ENCODE measurements at regions not wholly inside any gene's neighbourhood (a gene's known extent, or its start where the extent isn't known, plus 50 kb on each side); places are given as distances from the start of the nearest gene placed in this dataset.

DNA sequence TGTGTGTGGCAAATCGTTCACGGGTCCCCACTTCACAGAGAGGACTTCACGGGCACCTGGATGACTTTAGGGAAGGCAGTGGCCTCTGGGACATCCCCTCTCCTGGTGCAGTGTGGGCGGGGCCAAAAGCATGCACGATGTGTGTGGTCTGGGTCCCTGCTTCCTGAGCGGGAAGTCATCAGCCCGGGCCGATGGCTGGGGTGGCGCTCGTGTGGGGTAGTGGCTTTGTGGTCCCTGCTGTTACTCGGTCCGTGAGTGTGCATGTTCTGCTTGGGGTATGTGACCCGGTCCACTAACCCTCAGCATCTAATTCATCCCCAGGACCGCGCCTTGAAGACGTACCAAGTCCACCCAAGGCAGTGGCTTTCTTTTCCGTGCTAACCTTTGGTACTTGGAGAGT lies 142.5 kb upstream of the RTL1 start:
- DNase-seq (ENCODE audit: low spot score) = no peak

DNA sequence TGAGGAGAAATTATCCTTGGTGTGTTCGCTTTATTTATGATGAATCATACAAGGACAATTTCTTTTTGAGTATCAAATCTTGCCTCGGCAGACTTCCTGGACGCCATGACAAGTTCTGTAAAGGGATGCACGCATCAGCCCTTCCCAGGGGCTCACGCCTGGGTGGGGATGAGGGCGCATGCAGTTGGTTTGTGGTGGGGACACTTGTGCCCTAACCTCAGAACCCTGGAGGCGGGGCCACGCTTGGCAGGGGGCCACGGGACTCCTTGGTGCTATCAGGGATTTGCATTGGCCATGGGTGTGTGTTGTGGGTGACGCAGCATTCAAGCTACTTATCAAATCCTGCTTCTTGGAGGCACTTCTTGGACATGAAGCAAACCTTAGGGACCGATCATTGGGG lies 143.8 kb upstream of the RTL1 start:
- no peak for DNase-seq (ENCODE audit: low spot score)

DNA sequence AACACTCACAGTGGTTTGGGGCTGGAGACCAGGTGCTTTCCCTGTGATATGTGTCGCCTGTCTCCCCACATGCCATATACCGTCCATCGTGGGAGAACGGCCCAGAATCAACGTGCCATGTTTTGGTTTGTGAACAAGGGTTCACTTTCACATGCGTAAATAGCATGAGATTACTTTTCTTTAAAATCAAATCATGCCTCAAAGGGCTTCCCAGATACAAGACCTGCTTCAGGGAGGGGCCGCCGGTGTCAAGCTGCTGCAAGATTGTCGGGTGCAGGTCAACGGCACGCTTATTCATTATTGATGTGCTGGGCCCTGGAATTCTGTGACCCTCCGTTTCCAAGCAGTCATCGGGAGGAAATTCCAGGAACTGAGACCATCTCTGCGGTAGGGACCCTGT lies 145.2 kb upstream of the RTL1 start:
- no peak for DNase-seq (ENCODE audit: low spot score)

DNA sequence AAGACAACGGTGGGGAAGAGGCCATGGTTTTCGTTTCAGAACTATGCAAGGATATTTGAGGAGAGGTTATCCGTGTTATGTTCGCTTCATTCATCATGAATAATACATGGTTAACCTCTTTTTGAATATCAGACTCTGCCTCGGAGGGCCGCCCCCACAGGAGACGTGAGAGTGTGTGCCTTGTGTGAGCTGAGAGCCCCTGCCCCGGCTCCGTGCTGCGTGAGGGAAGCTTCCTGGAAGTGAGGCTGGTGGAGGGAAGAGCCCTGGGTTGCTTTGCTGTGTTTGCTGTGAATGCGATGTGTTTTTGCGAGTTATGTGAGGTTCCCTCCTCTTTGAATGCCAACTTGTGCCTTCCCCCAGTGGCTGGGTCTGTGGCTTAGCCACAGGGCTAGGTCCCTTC lies 146.0 kb upstream of the RTL1 start:
- DNase-seq (ENCODE audit: low spot score) = no peak

DNA sequence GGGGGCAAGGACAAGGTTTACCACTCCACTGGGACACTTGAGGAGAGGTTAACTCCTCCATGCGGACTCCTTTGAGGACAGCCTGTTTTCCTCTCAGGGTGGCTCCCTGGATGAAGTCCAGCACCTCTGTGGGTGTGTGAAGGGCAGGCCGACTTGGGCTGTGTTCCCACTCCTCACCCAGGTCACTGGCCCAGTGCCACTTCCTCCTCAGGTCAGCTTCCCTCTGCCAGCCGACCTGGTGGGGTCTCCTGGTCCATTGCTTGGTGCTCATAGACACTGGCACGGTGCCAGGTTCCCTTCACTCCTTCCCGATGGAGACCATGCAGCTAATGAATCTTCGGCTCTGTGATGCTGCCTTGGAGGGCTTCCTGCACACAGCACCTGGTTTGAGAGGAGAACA lies 146.4 kb upstream of the RTL1 start:
- no peak for DNase-seq (ENCODE audit: low spot score)

DNA sequence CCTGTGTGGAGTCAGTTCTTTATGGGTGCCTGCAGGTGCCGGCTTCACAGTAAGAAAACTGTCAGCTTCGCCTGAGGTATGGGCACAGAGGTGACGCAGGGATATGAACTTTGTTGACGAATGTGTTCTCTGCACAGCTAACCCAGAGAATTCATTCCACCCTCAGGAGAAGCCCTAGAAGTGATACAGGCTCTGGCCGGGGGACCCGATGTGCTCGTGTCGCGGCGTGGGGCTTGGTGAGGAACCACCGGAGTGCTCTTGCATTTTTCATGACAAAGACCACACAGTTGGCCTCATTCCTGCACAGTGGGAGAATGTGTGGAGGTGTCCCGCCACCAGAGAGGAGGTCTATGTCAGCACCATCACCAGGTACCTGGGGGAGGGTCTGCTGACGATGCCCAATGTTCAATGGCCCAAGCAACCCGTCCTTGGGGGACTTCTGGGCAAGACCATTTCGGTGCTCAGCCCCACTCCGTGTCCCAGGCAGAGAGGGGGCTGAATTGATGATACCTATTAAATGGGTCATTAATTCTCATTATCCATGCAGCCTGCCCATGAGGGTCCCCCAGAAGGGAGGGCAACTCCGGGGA lies 147.5 kb upstream of the RTL1 start:
- DNase-seq (ENCODE audit: low spot score) = no peak

DNA sequence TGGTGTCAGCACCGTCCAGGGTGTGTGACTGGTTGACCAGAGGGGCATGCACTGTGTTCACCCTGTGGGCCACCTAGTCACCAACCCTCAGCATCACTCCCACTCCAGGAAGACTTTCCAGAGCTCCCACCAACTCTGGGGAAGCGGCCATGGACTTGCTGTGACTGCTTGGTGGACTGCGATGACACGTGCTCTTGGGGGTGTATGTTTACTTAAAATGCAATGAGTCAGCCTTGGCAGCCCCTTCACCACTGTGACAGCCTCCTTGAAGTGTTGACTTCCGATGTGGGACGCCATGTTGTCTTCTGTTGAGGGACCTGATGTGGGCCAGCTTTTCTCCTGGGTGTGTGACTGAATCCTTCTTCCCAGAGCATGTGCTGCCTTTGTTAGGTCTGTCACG lies 151.1 kb upstream of the RTL1 start:
- DNase-seq (ENCODE audit: low spot score) = no peak

DNA sequence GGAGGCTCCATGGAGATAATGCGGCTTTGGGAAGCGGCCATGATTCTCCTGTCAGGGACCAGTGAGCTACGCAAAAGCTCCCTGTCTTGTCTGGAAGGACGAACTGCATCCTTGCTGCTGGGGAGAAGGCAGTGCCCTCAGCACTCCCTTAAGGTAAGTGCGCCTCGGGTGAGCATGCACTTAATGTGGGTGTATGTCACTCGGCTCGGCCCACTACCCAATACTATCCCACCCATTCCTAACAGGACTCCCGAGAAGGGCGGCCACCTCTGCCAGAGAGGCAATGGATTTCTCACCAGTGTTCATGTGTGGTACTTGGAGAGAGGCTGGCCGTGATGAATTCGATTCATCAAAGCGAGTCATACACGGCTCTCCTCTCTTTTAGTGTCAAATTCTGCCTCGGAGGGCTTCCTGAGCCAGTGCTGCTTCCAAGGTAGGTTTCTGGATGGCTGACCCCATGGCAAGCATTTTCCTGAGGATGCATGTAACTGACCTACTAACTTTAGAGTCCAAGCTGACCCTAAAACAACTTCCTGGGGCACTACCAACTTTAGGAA lies 151.7 kb upstream of the RTL1 start:
- DNase-seq (ENCODE audit: low spot score) = no peak

DNA sequence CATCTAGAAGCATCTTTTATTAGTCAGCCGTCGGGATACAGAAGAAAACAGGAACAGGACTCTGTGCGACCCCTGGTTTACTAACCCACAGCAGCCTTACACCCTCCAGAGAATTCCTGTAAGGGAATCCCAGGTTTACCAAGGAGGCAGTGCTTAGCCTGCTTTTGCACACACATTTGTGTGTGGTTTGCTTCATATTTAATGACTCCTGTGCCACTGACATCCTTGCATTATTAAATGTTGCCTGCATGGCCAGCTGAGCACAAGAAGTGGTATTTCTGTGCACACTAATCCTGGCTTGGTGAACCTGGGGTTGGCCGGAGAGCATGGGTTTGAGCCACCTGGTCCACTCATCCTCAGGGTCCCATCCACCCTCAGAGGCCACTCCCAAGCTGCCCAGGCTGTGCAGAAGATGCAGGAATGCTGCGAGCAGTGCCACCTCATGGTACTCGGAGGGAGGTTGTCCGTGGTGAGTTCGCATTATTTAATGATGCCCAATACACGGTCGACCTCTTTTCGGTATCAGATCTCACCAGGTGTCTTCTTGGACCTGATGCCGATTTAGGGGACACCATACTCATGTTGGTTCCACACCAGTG lies 152.4 kb upstream of the RTL1 start:
- no peak for DNase-seq (ENCODE audit: low spot score)

DNA sequence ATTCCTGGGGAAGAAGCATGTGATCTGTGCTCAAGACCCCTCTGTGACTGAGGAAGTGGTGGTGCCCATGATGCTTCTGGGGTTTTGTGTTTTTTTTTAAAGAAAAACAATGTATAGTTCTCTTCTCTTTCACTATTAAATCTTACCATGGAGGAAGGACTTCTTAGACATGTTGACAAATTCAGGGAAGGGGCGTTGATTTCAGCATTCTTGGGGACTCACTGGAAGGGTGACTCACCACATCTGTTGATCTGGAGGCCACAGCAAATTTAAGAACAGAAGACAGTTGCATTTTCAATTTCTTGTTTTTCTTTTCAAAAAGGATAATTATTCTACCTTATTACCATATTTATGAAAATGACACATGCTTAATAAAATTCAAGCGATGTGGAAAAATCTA lies 152.9 kb upstream of the RTL1 start:
- DNase-seq (ENCODE audit: low spot score) = no peak

DNA sequence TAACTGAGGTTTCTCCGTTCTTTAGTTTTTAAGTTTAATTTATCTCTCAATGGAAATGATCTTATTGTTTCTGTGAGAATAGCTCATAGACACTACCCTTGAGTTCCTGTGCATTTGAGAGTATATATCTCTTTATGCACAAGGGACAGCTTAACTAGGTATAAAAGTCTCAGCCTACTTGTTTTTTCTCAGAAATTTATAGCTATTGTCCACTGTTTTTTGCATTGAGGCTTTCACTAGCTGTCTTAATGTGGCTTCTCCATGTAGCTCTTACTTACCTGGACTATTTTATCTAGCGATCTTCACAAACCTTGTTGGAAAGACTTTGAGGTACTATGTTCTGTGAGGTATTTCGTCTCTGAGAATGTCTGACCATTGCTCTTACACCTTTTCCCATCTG lies 153.9 kb upstream of the RTL1 start:
- DNase-seq (ENCODE audit: low spot score) = no peak

DNA sequence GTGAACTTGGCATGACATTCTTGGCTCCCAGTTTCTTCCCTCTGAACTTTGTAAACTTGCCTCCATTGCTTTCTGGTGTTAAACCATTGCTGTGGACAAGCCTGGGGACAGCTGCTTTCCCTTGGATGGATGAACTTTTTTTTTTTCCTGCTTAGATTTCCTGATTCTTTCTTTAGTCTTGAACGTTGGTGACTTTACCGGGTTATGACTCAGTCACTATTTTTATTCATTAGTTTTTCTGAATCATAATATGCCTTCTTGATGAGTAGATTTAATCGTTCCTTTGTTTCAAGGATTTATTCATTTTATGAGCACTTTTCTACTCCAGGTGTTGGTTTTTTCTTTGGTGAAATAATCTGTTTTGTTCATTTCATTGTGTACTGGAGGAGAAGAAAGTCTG lies 155.0 kb upstream of the RTL1 start:
- no peak for DNase-seq (ENCODE audit: low spot score)

DNA sequence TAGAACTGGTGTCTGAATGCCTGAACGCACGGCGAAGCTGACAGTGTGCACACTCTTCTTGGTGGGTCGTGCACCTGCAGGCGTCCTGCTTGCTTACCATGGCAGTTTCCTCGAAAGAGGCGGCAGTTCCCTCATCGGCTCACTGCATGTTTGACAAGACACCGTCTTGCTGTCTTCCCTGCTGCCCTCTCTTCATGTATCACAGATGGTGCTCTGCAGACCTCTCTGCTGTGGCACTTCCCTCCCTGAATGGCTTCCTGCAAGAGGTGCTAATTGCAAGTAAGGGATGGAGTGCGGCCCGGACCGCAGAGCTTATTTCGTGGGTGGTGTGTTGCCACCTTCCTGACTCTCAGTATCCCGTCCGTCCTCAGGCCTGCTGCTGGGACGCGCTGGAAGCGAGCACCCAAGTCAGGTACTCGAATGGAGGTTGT lies 156.7 kb upstream of the RTL1 start:
- no peak for DNase-seq (ENCODE audit: low spot score)

DNA sequence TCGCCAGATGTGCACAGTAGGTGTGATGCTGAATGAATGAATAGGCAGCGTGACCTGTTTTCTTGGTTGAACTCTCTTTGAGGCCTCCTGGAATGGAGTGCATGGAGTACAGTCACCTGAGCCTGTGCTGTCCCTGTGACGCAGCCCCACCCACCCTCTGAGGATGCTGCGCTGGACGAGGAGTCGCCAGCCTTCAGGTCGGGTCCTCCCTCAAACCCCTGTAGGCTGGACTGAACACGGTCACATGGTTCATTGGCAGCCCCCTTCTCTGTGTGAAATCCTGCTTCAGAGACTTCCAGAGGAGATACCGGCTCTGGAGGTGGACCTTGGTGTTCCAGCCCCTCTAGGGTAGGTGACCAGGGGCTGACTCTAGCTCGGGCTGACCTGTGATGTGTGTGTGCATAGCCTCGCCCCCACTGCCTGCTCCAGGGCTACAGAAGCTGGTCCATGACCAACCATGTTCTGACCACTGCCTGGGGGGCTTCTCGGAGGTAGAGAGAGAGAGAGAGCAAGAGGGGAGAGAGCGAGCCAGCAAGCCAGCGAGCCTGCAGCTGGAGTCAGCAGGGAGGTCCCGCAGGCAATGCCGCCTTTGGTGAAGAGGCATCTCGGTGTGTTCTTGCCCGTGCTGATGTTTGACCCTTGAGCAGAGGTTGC lies 158.0 kb upstream of the RTL1 start:
- DNase-seq (ENCODE audit: low spot score) = no peak

DNA sequence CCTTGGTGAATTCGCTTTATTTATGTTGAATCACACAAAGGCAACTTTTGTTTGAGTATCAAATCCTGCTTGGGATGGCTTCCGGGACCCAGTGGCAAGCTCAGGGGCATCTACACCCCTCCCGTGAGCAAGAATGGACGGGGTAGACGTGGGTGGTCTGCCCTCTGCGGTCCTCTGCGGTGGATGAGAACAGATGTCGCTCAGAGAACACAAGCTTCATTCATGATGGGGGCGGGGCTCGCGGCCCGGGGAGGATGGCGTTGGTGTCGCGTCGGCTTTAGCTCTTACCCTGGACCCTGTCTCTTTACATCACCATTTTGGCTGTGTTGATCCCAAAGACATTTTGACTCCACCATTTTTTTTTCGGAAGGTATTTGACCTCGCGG lies 158.5 kb upstream of the RTL1 start:
- DNase-seq (ENCODE audit: low spot score) = no peak

DNA sequence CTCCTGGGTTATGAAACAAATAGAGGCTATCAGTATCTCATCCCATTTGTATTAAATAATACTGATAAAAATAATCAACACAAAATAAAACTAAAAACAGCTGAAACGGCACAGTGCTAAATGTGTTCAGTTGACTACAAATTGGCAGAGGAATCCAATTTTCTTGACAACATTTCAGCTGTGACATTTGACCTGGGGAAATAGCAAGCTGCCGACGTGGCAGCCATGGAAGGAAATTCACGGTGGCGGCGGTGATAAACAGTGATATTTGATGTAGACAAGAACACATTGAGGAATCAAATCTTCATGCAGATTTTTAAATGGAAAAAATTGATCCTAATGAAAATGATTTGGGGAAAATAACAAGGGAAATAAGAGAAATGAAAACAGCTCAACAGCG lies 159.1 kb upstream of the RTL1 start:
- no peak for DNase-seq (ENCODE audit: low spot score)

DNA sequence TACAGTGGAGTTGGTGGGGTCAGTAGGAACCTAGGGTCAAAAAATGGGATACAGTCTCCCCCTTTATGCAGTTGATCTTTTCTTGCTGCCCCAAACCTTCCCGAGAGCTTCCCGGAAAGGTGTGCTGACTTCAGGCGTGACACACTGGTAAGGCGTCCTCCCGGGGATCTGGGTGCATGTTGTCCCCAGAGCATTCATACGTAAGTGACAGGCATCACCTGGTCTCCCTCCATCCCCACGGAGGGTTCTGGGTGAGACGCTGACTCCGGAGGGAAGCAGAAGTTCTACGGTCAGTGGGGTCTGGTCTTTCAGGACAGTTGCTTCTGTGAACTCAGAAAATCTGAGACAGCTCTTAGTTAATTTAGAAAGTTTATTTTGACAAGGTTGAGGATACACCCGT lies 159.6 kb upstream of the RTL1 start:
- DNase-seq (ENCODE audit: low spot score) = no peak

DNA sequence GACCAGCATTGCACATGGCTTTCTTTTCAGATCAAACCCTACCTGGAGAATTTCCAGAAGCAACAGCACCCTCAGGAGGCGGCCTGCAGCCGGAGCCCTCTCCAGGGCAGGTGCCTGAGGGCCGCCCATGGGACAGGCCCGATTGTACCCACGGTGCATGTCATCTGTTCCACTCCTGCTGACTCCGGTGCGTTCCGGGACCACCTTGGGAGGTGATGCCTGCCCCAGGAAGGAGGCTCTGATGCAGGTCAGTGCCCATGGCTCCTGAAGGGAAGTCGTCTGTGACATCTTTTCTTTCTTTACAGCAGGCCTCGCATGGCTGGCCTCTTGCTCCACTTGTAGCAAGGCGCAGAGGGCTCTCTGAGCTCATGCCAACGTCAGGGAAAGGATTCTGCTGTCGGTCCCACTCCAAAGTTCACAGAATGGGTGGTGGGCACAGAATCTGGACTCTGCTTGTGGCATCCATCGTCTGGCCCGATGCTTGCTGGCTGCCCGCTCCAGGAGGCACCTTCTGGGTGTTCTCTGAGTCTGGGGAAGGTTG lies 160.7 kb upstream of the RTL1 start:
- no peak for DNase-seq (ENCODE audit: low spot score)

DNA sequence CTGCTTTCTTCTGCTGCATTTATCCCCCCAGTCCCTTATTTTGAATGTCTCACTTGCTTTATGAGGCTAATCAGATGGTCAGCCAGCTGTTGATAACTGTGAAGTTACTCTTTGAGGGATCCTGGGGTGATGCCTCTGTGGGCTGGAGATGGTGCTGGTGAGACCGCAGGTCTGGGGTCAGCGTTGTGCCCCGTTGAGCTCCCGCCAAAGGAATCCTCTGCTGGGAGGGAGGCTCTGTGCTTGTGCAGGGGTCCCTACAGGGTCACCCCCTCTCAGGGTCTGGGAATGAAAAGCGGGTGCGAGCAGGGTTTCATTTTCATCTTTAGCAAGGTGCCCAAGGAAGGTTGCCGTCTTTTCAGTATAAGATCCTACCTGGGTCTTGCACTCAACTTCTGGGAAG lies 161.2 kb upstream of the RTL1 start:
- no peak for DNase-seq (ENCODE audit: low spot score)

DNA sequence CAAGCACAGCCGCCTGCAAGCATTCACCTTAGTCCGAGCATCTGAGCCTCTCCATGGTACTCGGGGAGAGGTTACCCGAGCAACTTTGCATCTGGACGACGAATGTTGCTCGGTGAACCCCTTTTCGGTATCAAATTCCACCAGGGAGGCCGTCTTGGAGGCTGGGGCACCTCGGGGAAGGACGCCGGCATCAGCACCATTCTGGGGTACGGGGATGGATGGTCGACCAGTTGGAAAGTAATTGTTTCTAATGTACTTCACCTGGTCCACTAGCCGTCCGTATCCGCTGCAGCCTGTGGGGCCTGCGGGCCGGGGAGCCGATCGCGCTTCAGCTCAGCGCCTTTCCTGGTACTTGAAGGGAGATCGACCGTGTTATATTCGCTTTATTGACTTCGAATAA lies 161.7 kb upstream of the RTL1 start:
- DNase-seq (ENCODE audit: low spot score) = no peak

DNA sequence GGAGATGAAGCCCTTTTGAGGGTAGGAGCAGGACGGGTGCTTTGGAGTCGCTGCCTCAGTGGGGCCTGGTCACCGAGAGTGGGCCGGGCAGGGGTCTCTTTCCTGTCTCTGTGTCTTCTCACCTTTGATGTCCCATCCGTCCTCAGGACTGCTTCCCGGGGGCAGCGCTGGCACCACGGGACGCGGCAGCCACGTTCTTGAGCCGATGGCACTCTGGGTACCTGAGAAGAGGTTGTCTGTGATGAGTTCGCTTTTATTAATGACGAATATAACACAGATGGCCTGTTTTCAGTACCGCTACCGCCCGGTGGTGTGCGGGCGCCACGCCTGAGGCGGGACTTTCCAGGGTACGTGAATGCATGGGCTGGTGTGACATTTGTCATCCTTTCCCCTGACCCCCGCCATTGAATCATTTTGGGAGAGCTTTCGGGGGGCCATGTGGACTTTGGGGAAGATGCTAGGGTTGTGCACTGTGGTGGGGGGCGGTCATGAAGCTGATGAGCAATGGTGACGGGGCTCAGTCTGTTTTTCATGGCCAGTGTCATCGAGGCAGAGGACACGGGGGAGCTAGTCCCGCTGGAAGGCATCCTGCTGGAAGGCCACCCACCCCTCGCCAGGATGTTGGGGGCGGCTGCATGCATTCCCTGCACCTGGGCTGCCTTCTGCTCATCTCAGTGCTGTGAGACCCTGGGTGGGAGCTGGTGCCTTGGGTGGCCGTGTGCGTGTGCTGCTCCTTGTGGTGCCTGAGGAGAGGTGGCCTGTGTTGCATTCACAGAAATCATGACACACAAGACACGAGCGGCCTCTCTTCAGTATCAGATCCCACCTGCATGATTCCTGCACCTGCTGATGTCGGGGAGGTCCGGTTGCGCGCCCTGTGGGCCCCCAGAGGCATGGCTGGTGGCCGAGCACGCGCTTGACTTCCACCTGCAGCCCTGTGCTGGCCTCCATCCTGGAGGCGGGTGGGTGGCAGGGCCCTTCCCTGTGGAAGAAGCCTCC lies 162.5 kb upstream of the RTL1 start:
- no peak for DNase-seq (ENCODE audit: low spot score)

DNA sequence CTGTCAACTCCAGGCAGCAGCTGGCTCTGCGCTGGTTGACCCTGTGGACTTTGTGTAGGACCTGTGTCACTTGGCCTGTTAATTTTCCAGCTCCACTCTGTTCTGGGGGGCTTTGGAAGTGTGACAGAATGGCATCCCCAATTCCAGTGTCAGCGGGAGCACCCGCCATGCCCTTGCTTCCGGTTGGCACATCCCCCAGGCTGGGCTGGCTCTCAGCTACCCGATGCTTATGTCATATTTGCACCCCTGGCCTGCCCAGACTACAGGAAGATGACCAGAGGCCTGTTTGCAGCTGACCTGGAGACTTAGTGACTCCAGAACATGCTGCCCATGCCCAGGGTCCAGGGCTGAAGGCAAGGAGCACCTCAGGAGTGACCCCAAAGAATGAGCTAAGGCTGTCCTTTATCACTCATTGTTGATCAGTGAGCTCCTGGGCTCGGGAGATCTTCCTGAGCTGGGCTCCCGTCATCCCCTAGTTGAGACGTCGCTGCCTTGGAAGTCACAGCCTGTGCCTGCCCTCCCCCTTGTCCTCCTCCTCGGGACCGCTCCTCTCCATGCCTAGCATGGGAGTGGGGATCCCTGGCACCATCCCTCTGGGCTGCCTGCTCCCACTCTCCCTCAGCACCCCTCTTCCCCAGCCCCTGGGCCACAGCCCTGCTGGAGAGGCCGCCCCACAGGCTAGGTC lies 163.4 kb upstream of the RTL1 start:
- DNase-seq (ENCODE audit: low spot score) = no peak
